MM.1S (cell line): ENCODE measurements at regions not wholly inside any gene's neighbourhood (a gene's known extent, or its start where the extent isn't known, plus 50 kb on each side); places are given as distances from the start of the nearest gene placed in this dataset.

Experiments
- EZH2 ChIP-seq: fragments of 300-600 bp; sonication (generic); optimal IDR thresholded peaks from 2 replicates; pipeline ENCODE3; 2017; ENCODE audit warnings: low read depth, mild to moderate bottlenecking, antibody characterized with exemption, low read length, mixed read lengths
- TF ChIP-seq, protein P1 (sequence below): fragments of 300-600 bp; sonication (generic); IDR thresholded peaks from 2 replicates; pipeline ENCODE4 v1.5.1; 2016; ENCODE audit warnings: antibody characterized with exemption, low read length, mixed read lengths

DNA sequence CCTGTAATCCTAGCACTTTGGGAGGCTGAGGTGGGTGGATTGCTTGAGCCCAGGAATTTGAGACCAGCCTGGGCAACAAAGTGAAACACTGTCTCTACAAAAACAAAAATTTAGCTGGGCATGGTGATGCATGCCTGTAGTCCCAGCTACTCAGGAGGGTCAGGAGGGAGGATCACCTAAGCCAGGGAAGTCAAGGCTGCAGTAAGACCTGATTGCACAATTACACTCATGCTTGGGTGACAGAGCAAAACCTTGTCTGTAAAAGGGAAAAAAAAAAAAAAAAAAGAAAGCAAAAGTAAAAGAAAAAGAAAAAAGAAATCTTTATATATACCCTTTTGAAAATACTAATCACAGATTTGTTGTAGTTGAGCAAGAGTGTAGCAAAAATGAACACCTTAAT lies 801.0 kb upstream of the IGFBP7 start:
- TF ChIP-seq, protein P1, sequence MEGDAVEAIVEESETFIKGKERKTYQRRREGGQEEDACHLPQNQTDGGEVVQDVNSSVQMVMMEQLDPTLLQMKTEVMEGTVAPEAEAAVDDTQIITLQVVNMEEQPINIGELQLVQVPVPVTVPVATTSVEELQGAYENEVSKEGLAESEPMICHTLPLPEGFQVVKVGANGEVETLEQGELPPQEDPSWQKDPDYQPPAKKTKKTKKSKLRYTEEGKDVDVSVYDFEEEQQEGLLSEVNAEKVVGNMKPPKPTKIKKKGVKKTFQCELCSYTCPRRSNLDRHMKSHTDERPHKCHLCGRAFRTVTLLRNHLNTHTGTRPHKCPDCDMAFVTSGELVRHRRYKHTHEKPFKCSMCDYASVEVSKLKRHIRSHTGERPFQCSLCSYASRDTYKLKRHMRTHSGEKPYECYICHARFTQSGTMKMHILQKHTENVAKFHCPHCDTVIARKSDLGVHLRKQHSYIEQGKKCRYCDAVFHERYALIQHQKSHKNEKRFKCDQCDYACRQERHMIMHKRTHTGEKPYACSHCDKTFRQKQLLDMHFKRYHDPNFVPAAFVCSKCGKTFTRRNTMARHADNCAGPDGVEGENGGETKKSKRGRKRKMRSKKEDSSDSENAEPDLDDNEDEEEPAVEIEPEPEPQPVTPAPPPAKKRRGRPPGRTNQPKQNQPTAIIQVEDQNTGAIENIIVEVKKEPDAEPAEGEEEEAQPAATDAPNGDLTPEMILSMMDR = no peak
- TF ChIP-seq EZH2 = no peak
